Left renal pelvis (tissue), 4 donors: ENCODE measurements at regions not wholly inside any gene's neighbourhood (a gene's known extent, or its start where the extent isn't known, plus 50 kb on each side); places are given as distances from the start of the nearest gene placed in this dataset.

Experiments used
- DNase-seq, 4 donors: peaks; one replicate each; pipeline ENCODE4 v3.0.0-alpha.2; 2013; ENCODE audit warnings: low read depth in 4 of 4, low spot score in 3 of 4

DNA sequence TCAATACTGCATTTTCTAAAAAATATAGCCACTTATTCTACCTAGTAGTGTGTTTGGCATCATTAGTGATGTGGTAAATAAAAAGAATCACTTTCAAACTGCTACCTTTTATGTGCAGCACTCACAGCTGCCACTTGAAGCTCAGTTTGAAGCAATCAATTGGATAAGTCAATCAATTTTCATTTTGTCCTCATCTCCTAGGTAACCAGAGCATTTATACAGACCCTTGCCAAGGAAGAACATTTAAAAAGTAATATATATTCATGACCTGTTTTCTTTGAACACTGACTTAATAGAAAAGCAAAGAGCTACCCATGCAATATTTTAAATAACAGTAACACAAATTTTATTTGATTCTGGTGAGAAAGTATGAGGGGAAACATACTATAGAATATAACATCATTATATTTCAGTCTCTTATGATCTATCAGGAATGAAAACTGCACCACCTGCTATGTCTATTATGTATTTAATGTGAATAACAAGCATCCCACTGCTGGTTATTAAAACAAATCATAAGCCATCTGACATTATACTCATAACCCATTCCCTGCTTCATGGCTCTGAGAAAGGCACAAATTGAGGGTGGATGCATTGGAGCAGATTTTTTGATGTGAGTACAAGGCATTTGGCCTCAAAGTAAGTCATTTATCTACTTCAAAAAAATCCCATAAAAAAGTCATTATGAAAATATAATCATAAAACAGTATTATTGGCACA is 168.4 kb upstream of the C21orf91 start:
- DNase-seq = no peak

- DNase-seq = no peak
These were observed 162.0 kb upstream of the C21orf91 start for GRCh38 chr21:17981060-17981740.

DNA sequence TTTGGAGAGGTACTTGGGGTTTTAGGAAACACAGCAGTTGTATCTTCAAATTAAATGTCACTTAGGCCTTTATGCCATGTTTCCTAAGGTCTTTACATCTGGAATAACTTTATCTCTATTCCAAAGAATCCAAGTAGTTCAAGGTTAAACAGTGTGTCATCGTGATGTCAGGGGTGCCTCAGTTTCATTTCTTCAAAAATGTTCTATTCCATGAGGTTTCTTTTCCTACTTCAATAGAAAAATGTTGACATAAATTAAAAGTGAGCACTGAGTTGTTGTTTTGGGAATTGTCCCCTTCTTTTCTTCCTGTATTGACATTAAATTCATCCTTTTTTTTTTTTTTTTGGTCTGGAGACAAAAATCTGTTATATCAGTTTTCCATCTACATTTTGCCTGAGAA is 160.6 kb upstream of the C21orf91 start:
- no peak for DNase-seq

- no peak for DNase-seq
These were observed 159.7 kb upstream of the C21orf91 start for GRCh38 chr21:17978895-17979294.

DNA sequence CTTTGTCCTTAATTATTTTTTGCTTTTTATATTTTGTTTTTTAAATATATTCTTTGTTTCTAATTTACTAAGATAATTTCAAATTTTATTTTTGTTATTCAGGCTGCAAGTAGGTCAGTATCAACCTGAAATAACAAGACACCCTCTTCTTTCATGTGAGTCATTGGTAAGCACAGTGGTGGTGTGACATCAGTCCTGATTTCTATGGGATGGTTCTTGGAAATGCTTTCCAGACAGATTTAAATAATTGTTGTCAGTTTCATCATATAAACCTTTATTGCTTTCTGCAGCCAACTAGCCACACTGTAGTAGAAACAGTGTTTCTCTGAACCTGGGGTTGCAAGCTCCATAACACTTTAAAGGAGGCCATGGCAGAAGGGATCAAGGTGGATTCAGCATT is 157.5 kb upstream of the C21orf91 start:
- DNase-seq = no peak

- DNase-seq = no peak
These were observed 157.0 kb upstream of the C21orf91 start for GRCh38 chr21:17976139-17976538.

- DNase-seq = no peak
These were observed 148.2 kb upstream of the C21orf91 start for GRCh38 chr21:17967319-17967718.

- DNase-seq = no peak
These were observed 145.6 kb upstream of the C21orf91 start for GRCh38 chr21:17964716-17965115.

GRCh38 chr21:17964199-17964598 is 145.0 kb upstream of the C21orf91 start:
- DNase-seq = no peak

DNA sequence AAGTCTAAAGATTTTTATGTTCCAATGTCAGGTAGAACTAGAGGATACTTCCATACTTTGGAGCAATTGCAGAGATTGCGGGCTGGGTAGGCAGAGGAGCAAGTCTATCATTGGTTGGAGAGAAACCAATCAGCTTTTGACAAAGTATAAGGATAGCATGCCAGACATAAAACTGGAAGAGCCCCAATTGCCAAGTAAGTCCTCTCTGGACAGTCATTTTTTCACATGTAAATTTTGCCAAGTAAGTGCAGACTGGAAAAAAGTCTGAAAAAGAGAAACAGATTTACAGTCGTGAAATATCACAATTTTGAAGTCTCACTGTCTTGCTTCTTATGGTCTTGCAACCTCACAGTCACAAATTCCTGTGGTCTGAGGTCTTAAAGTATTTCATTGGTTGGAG is 131.4 kb upstream of the C21orf91 start:
- no peak for DNase-seq

GRCh38 chr21:17949421-17949820 is 130.3 kb upstream of the C21orf91 start:
- DNase-seq = peak in 2 of 4 donors; percentile 24 to 25

DNA sequence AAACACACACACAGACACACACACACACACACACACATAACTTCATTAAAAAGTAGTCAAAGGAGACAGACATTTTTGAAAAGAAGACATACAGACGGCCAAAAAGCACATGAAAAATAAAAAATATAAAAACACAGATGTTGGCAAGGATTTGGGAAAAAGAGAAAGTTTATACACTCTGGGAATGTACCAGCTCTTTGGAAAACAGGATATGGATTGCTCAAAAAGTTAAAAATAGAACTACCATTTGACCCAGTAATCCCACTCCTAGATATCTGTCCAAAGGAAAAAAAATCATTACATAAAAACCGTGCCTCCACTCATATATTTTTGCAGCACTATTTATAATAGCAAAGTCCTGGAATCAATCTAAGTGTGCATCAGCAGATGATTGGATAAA is 128.4 kb upstream of the C21orf91 start:
- DNase-seq = no peak

DNA sequence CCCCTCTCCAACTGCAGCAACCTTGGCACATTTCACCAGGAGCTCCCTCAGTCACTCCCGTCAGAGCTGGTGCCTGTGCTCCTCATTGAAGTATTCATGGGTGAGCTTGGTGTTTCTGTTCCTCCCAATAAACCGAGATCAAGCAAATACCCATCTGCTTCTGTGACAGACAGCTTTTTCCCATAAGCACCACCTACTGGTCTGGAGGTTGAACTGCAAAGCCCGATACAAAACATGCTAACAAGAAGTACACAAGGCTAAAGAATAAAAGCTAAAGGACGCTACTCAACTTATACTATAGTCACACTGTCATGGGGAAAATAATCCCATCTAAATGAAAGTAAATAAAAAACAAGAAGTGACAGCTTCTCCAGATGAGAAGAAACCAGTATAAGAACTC is 111.9 kb upstream of the C21orf91 start:
- DNase-seq = no peak

- no peak for DNase-seq
These were observed 110.9 kb upstream of the C21orf91 start for GRCh38 chr21:17930093-17930492.

- no peak for DNase-seq
These were observed 110.4 kb upstream of the C21orf91 start for GRCh38 chr21:17929510-17929909.

DNA sequence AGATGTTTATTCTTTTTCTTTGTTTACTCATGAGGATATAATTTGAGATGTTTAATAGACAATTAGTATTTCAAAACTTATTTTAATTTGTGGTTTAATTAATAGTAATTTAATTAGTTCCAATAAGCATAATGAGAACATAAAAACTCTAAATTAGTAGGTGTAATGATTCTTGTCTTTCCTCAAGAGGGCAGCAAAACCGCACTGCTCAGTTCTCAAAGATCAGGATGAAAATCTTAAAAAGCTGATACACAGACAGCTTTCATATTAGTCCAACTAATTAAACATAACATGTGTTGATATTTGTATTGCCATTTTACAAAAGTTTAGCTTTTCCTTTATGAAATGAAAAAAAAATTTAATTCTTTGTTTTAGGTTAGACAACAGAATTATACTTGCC is 106.7 kb upstream of the C21orf91 start:
- no peak for DNase-seq

DNA sequence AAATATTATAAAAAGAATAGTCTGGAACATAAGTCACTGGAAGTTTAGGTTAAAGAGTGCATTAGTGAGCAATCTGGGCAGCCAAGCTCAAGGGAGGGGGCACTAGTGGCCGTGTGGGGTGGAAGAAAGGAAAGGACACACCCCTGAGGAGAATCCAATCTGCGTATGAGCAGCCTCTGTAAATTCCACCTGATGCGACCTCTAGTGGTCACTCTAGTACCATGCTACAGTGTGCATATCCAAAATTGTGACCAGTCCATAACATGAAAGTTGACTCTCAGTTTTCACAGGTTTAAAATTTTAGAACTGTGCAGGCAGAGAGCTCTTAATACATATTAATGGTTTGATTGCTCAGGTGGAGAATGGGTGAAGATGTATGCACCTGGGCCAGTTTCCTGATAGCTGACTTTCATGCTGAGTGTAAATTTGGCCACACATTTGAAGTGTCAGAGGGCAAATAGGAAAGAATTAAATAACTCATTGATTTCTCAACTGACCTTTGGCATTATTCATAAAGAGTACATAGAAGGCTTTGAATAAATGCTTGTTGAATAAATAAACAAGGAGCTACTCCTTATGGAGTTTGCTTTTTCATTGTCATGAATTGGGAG is 105.9 kb upstream of the C21orf91 start:
- peak in 1 of 4 donors; percentile 40 for DNase-seq

DNA sequence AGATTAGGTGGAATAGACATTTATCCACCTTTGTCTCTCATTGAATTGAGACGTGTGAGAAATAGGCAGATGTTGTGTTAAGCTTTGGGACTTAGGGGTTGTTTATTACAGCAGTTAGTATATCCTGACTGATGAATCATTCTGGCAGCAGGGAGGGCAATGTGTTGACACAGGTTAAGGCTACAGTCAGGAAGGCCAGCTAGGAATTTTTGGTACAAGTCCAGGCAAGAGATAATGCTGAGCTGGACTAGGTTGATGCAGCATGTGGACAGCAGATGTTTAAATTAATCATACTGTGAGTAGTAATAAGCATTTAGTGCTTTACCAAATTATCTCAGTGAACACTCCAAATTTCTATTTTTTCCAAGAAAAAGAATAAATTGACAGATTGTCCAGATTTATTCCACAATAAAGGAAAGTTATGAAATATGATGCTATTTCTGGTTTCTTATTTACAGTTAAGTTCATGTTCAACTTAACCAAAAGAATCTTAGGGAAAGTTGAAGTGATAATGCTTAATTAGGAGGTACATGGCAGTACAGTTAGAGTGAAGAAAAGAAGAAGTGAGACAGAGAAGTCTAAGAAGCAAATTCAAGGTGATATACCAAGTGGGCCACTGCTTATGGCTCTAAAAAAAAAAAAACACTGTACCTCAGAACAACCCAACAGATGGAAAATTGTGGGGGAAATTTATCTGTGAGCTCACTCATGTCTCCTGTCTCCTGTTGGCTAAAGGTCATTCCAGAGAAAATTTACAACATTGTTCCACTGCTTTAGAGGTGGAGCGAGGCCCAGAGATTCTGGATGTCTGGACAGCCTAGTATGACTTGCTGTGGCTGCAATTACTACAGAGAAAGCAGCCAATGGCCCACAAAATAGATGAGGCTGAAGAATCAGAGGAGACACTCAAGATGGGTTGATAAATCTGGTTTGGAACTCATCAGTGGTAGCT is 102.7 kb upstream of the C21orf91 start:
- DNase-seq = no peak

DNA sequence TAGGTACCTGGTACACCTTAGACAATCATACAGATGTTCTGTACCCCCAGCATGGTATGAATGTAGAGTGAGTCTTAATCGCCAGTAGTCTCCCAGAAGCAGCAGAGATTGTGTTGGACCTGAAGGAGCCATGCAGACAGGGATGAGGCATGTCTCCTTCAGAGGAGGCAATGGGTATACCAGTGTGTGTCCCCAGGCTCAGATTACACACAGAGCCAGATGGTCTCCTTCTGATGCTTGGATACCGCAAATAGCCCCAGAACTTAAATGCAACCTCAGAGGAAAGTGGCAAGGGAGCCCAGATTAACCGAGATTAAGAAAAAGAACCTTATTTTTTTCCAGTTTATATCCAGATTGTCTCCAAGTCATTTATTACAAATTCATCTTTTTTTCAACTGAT is 96.8 kb upstream of the C21orf91 start:
- no peak for DNase-seq

- DNase-seq = no peak
These were observed 92.5 kb upstream of the C21orf91 start for GRCh38 chr21:17911628-17912027.
